ENCODE measurements at regions not wholly inside any gene's neighbourhood (a gene's known extent, or its start where the extent isn't known, plus 50 kb on each side); places are given as distances from the start of the nearest gene placed in this dataset.

DNA sequence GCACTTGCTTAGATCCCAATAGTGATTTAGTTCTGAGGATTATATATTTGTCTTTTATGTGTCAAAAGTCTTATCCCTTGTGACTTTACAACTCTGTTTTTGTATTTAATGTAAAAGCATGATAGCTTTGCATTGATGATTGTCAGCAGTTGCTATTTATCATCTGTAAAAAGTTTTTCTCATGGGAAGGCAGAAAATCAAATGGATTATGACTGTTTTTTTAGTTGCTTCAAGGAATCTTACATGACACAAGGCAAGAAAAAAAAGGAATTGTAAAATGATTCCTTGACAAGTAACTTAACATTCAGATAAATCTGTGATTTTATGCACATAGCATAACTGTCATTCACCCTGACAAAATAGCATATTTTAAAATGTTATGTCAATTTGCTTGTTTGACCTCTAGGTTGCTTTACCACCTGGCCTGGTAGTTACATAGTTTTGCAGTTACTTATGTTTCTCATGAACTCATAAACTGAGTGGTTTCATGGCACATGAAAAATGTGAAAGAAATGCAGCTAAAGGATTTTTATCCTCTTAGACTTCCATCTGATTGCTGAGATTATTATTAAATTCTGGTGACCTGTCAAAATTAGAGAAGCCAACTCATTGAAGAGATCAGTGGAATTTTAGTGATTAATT, 622.6 kb downstream of the ADGRL2 start:
- no peak for DNase-seq (ENCODE audit: low spot score)

DNA sequence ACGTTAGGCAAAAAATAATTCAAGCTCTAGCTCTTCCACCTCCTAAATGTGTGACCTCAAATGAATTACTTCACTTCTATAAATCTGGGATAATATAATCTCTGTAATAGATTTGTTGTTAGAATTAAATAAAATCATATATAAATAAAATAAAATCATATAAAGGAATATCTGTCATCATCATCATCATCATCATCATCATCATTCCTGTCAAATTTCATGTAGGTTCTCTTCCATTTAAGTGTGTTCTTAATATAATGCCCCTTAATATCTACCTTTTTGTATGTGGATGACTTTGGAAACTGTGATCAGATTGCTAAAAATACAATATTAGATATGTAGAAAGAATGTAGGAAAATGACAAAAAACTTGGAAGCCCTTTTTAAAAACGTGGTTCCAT, 621.0 kb downstream of the ADGRL2 start:
- no peak for DNase-seq (ENCODE audit: low spot score)

DNA sequence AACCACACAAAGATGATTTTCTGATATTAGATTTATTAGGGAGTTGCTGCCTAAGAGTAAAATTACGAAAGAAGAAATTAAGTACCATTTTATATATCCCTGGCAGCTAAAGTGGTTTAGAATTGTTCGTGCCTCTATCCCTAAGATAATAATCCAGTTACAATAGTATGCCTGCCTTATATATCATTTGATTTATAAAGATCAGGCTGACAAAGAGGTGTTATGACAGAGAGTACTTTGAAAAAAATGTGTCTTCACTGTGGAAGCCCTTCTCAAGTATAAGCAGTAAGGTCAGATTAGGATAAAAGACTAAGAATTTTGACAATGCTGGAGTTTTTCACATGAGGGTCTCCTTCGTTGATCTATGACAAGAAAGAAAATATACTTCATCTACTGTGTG, 619.9 kb downstream of the ADGRL2 start:
- DNase-seq (ENCODE audit: low spot score) = no peak

DNA sequence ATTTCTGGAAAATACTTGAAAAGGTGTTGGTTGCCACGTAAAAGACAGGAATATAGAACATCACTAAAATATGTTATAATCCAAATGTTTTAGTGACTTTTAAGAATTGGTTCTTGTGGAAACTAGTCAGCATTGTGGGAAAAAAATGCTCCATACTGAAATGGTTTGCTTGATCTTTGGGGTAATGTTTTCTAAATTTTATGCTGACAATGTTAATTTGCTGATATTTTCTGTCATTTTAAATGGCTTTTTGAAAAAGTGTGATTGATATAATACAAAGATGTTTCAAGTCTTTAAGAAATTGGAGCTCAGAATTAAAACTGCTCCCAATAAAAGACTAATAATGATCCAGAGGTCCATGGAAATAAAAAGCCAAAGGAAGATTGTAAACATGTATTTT, 610.9 kb downstream of the ADGRL2 start:
- DNase-seq (ENCODE audit: low spot score) = no peak

DNA sequence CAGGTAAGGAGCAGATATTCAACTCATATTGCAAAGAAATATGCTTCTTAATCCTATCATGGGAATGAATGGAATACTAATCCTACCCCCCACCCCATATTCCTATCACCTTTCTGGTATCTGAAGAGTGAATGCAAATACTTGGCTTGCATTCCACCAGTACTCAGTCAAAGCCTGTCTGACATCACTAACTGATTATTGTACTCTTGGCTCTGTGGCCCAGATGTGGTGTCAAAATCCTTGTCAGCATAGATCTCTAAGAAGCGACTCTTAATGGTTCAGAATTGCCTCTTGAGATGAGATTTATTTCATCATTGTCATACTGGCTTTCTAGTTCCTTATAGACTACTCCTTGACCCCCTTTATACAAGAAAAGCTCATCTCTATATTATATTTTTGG, 604.6 kb downstream of the ADGRL2 start:
- no peak for DNase-seq (ENCODE audit: low spot score)

DNA sequence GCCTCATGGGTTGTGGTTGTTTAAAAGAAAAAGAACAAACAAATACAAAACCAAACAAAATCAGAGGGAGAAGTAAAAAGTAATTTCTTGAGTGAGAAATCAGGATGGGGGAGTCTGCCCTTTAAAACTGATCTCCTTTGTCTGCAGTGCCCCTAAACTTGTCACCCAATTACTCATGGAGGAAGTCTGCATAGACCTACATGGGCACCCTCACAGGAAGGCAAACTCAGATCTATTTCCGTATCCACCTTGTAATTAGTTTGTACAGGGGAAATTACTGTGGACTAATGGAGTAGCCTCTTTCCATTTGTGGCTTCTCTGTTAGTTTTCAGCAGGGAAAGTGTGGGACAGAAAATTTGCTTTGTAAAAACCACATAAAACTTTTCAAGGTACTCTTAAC, 600.4 kb downstream of the ADGRL2 start:
- DNase-seq (ENCODE audit: low spot score) = no peak

DNA sequence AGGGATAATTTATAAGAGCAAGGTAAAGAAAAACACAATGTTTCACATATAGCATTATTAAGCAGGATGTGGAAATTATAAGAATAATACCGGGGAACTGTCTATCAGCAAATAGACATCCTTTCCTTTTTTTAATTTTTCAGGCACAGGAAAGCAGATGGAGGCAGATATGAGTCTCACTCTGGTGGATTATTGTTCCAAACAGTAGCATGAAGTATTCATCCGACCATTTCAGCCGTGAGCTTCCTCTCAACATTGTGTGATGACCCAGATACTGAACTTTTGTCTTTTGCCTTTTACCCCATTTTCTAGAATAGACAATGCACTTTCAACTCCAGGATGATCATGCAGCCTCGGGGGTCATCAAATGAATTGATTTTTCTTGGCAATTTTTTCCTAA, 599.8 kb downstream of the ADGRL2 start:
- DNase-seq (ENCODE audit: low spot score) = no peak

DNA sequence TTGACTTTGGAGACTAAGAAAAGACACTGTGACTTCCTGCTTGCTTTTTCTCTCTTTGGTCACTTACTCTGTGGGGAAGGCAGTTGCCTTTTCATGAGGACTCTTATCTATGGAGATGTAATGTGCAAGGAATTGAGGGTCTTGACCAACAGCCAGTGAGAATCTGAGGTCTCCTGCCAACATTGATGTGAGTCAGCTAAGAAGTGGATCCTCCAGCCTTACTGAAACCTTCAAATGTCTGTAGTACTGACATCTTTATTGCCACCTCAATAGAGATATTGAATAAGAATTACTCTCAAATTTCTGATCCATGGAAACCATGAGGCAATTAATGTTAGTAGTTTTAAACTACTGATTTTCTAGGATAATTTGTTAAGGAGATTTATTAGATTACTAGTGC, 598.4 kb downstream of the ADGRL2 start:
- no peak for DNase-seq (ENCODE audit: low spot score)

DNA sequence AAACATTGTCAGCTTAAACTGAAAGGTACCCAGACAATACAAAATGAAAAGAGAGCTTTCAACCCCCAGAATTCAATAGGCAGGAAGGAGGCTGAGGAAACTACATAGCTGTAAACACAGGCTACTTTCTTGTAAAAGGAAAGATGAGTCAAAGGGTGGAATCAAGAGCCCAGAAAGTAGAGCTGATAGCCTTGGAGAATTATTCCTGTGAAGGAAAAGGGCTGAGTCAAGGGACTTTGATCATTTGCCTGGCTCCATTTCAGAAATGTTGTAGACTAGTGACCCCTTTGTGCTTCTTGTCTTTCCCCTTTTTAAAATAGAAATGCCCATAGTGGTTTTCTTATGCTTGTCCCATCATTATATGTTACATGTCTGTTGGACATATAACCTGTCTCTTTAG, 597.6 kb downstream of the ADGRL2 start:
- DNase-seq (ENCODE audit: low spot score) = no peak

DNA sequence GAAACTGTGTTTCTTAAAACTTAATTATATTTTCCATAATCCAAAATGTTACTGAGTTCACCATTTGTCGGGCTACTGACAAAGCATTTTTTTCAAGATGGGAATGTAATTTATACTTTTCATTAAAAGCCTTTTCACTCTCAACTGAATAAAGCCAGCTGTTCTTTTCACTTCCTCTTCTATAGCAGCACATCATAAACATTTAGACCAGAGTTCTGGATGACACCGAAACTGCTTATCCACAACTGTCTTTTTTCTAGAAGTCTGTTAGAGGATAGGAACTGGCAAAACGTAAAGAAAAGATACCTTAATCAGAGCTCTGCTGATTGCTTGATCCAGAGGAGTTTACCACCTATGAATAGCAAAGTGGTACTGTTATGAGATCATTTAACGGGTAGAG, 594.7 kb downstream of the ADGRL2 start:
- DNase-seq (ENCODE audit: low spot score) = no peak

DNA sequence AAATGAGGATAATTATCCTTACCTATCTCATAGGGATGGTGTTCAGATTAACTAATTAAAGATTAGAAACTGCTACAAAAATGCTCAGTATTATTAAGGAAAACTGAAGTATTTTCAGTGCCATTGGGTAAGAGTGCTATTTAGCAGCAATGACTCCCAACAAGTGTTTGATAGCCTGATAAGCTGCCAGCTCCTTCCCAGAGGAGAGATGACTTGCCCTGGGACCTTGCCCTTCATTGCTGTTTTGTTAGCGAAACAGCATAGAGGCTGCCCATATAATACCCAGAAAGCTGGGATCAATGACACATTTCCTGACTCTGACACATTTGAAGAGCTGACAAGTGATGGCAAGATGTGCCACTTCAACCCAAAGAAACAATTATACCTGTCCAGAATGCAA, 592.2 kb downstream of the ADGRL2 start:
- no peak for DNase-seq (ENCODE audit: low spot score)

DNA sequence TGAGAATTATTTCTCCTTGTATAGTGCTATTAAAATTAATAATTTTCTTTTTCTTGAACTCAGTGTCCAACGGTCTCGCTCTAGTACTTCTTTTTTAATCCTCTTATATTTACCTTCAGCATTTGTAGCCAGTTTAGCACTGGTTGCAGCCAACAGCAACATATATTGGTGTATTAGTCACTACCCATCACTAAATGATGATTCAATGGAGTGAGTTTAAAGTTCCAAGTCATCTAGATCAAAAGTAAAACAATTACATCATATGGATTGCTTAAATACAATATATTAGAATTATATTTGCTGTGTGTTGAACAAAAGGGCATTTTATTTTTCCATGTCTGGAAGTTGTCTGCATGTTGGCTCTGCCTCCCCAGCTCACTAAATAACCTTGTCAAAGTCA, 591.8 kb downstream of the ADGRL2 start:
- no peak for DNase-seq (ENCODE audit: low spot score)

DNA sequence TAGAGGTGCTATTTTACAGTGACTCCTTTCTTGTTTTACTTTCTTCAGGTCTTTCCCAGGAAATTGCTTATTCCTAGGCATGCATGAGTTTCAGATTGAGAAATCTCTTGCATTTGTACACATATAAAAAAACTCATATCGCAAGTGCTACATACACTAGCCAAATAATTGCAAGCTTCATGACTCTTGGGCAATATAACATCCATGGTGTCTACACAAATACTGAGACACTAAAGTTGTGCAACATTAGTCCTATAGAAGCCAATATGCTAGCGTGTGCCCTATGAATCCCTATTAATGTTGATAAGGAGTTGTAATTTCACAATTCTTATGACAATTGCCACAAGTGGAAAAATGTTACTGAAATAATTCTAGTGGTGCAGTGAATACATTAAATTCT, 591.0 kb downstream of the ADGRL2 start:
- no peak for DNase-seq (ENCODE audit: low spot score)

DNA sequence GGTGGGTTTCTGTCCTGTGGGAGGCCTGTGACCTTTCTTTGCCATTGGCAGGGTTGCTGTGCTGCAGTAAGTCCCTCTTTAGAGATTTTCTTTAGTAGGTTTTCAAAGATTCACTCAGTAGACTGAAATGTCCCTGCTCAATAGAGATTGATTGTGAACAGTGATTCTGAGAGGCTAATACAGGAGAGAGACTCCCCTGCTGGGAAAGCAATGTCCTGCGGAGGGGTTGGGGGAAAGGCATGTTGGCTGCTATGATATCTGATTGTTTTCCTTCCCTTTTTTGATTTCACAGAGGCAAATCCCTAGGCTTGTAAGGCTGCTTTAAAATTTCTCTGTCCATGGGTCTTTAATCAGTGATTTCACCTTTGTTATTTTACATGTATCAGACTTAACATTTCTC, 589.9 kb downstream of the ADGRL2 start:
- no peak for DNase-seq (ENCODE audit: low spot score)

DNA sequence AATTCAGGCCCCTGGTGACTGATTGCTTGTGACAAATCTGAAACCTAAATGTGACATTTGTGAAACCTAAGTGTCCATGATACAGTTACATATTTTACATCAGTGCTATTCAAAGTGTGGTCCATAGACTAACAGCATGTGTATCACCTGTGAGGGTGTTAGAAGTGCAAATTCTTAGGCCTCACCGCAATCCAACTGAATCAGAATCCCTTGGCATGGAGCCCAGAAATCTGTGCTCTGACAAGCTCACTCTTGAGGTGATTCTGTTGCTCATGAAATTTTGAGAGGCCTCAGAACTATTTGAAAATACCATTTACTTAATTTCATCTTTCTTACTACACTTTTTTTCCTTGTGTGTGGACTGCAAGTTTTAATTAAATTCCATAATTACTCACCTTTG, 587.9 kb downstream of the ADGRL2 start:
- no peak for DNase-seq (ENCODE audit: low spot score)

DNA sequence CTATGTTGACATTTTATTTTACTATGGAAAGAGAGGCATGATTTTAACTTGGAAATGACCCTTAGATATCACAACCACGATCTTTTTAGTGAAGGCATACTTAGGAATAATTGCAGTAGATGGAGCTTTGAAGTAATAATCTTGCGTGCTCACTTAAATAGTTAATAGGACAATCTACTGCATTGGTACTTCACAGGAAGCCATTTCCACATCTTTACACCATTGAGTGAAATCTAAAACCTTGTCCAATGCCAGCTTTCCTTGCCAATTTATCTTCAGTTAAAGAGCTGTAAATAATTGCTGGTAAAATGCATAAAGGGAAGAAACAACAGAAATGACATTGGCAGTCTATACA, 586.3 kb downstream of the ADGRL2 start:
- DNase-seq (ENCODE audit: low spot score) = no peak

DNA sequence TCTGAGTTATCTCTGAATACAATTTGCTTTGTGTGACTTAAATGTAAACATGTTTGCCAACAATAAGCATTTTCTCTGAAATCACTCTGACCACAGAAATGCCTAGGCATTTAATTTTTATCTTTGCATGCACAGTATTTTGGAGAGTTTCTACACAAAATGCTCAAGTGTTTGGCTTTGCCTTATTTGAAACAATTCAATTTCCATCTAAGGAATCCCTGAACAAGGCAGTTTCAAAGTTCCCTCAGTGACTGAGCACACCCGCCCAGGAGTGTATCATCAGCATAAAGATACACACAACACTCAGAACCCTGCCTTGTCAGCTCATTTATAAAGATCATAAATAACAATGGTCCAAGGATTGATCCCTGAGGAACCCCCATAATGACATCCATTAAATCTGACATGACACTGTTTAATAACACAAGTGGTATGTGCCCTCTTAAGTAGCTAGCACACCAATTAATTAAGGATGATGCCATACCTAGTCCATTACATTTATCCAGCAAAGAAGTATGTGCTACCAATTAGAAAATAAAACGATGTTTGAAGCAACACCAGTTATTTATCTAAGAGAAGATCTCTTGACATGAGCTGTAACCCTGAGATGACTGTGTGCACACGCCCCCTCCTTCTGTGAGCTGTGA, 585.8 kb downstream of the ADGRL2 start:
- DNase-seq (ENCODE audit: low spot score) = no peak

DNA sequence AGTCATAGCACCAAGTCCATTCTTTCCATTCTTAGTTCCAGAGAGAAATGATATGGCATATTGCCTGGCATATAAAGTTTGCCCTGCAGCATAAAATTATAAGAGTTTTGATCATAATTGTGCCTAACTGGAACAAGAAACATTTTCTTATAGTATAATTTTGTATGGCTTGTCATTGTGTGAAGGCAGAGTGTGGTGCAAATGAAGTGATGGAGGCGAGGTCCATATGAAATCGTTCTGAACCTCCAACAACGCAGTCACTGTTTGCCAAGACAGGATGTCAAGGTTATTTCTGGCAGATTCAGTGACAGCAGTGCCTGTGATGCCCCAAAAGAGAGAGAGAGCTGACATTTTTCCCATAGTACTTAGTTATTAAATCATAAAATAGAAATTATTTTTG, 584.0 kb downstream of the ADGRL2 start:
- DNase-seq (ENCODE audit: low spot score) = no peak

DNA sequence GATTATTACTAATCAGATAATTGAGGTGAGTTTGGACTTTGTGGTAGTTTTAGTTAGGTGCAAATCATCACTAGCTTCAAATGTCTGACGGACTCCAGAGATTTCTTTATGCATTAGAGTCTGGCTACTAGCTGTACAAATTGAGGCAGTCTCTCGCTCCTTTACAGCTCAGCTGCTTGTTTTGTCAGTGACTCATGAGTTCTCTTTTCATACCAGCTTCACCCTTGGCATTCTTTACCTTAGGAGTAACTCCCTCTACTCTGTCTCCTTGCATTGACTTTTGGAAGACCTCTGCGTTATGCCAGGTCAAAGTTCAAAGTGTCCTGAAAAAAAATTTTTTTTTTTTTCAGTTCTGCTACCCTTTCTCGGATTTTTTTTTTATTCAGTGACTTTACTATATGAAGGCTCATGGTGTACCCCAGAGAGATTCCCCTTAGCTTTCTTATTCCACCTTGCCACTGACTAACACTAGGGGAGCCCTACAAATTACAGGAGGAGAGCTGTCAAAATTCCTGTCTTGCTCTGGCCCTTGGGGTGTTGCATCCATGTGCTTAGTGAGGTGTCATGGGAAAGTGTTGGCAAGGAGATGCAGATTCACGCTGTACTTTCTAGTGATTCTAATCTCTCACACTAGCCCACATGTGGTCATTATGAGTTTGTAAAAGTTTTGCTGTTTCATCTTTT, 576.6 kb downstream of the ADGRL2 start:
- DNase-seq (ENCODE audit: low spot score) = no peak

DNA sequence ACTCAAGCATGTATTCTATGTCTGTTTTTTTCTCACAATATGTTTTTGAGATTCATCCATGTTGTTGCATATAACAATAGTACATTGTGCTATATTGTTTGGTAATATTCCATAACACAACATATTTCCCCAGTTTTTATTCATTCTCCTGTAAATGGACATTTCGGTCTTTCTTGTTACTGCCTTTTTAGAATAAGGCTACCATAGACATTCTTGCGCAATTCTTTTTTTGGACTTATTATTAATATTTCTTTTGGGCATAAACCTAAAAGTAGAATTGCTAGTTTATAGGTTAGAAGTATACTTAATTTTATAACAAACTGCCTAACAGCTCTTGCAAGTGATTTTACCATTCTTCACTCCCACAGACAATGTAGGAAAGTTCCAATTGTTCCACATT, 573.0 kb downstream of the ADGRL2 start:
- no peak for DNase-seq (ENCODE audit: low spot score)

DNA sequence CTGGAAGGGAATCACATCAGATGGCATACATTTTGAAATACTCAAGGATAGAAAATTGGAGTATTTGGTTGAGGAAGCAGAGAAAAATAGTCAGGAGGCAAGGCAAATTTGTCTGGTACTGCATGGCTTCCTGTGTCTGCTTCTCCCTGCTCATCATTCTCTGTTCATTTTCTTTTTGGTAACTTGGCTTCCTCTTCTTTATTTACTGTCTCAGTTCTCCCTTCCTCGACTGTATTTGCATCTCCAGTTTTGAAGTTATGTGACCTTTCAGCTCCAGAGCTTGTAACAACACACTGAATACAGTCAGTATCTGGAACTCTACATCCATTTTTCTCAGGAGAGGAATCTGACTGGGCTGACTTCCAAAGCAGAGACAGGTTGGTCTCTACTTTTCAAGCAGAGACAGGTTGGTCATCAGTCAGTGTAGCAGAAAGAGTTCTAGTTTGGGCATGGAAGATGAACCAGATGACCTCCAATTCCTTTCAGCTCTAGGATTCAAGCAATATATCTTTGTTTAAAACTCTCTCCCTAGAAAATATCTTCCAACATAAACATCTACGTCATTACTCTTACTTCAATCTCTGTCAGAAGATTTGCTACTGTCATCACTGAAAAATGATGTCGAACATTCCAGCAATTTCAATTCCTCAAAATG, 571.2 kb downstream of the ADGRL2 start:
- no peak for DNase-seq (ENCODE audit: low spot score)

DNA sequence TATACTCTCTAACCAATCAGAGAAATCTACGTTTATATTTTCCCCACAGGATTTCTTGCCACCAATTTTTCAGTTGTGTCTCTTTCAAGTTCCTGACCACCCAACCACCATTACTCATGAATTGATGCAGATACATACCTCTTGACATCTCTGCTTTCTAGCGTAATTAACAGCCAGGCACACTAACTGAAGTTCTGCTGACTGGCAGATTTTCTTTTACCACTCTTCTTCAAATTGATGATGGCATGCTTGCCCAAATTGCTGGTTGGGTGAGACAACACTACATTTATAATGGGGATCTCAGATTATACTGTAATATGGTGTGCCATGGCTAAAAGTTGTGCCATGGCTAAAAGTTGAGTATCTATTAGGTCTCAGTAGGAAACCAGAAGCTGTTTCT, 566.7 kb downstream of the ADGRL2 start:
- no peak for DNase-seq (ENCODE audit: low spot score)

DNA sequence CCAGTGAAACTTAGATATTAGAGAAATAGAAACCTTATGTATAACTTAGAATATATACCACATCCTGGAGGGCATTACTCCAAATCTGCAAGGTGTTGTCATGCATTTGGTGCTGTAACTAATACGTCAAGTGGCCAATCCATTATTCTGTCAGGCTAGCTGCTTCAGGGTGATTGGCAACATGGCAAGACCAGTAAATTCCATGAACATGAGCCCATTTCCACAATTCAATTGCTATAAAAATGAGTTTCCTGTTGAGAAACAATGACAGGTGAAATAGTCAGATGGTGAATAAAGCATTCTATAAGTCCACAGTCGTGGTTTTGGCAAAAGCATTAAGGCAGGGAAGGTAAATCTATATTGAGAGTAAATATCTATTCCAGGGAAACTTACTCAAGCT, 566.0 kb downstream of the ADGRL2 start:
- DNase-seq (ENCODE audit: low spot score) = no peak

Data from putamen (tissue), 1 donor.